GM23338 (cell line): ENCODE measurements at regions not wholly inside any gene's neighbourhood (a gene's known extent, or its start where the extent isn't known, plus 50 kb on each side); places are given as distances from the start of the nearest gene placed in this dataset.

Source experiments
- ATAC-seq: fragments of 200-7000 bp; cut with Tn5 transposase; 3 replicates; pipeline ENCODE4 v1.9.1; 2020
- DNase-seq: peaks from one replicate; pipeline ENCODE4 v3.0.0-alpha.2; 2015; ENCODE audit warnings: low spot score
- H2AFZ ChIP-seq: fragments of 200-600 bp; sonication (generic); 2 replicates; pipeline ENCODE4 v1.8.0; 2016; ENCODE audit warnings: antibody characterized with exemption, mild to moderate bottlenecking, moderate library complexity
- H3F3A ChIP-seq: fragments of 200-600 bp; sonication (generic); replicated peaks from 2 replicates; pipeline ENCODE4 v1.8.0; 2017; ENCODE audit warnings: antibody characterized with exemption, mixed run types, low read depth
- H3K27ac ChIP-seq: fragments of 200-600 bp; sonication (generic); 2 replicates; pipeline ENCODE4 v1.6.1; 2016; ENCODE audit warnings: low read depth
- H3K27me3 ChIP-seq: fragments of 200-600 bp; sonication (generic); 2 replicates; pipeline ENCODE4 v1.8.0; 2016; ENCODE audit warnings: mild to moderate bottlenecking, mixed run types, moderate library complexity; ENCODE audit not compliant: insufficient read depth
- H3K36me3 ChIP-seq: fragments of 200-600 bp; sonication (generic); 2 replicates; pipeline ENCODE4 v1.8.0; 2016; ENCODE audit warnings: mild to moderate bottlenecking; ENCODE audit not compliant: insufficient read depth
- H3K4me1 ChIP-seq: fragments of 200-600 bp; sonication (generic); 2 replicates; pipeline ENCODE4 v1.8.0; 2016; ENCODE audit warnings: mild to moderate bottlenecking, moderate library complexity; ENCODE audit not compliant: insufficient read depth
- H3K4me2 ChIP-seq: fragments of 200-600 bp; sonication (generic); 2 replicates; pipeline ENCODE4 v1.7.1; 2017; ENCODE audit warnings: mixed run types
- H3K4me3 ChIP-seq: fragments of 200-600 bp; sonication (generic); 2 replicates; pipeline ENCODE4 v1.6.1; 2016; ENCODE audit warnings: mixed run types
- H3K79me2 ChIP-seq: fragments of 200-600 bp; sonication (generic); replicated peaks from 2 replicates; pipeline ENCODE4 v1.8.0; 2017; ENCODE audit warnings: mild to moderate bottlenecking; ENCODE audit not compliant: insufficient read depth
- H3K9me2 ChIP-seq: fragments of 200-600 bp; sonication (generic); 2 replicates; pipeline ENCODE4 v1.8.0; 2017; ENCODE audit not compliant: insufficient read depth
- H4K20me1 ChIP-seq: fragments of 200-600 bp; sonication (generic); replicated peaks from 2 replicates; pipeline ENCODE4 v1.8.0; 2017; ENCODE audit warnings: mild to moderate bottlenecking; ENCODE audit not compliant: insufficient read depth
- H3K27ac Mint-ChIP-seq: 2 replicates; pipeline ENCODE4 v1.8.0; 2020; ENCODE audit warnings: inconsistent platforms, mild to moderate bottlenecking, moderate library complexity, mixed read lengths
- H3K27me3 Mint-ChIP-seq: 3 replicates; pipeline ENCODE4 v1.8.0; 2022; ENCODE audit warnings: low read depth, mild to moderate bottlenecking, moderate library complexity, mixed read lengths, inconsistent platforms; ENCODE audit not compliant: insufficient read depth, poor library complexity
- H3K36me3 Mint-ChIP-seq: 3 replicates; pipeline ENCODE4 v1.8.0; 2021; ENCODE audit warnings: low read depth, mild to moderate bottlenecking, inconsistent platforms, moderate library complexity, mixed read lengths
- H3K4me1 Mint-ChIP-seq: 3 replicates; pipeline ENCODE4 v1.8.0; 2020; ENCODE audit warnings: mild to moderate bottlenecking, inconsistent platforms, mixed read lengths
- H3K4me3 Mint-ChIP-seq: 3 replicates; pipeline ENCODE4 v1.8.0; 2021; ENCODE audit warnings: moderate library complexity, mild to moderate bottlenecking, inconsistent platforms, mixed read lengths
- H3K9me3 Mint-ChIP-seq: 3 replicates; pipeline ENCODE4 v1.8.0; 2020; ENCODE audit warnings: moderate library complexity, mild to moderate bottlenecking, inconsistent platforms, mixed read lengths
- EZH2phosphoT487 ChIP-seq: fragments of 200-600 bp; sonication (generic); IDR thresholded peaks from one replicate; pipeline ENCODE4 v1.8.1; 2018; ENCODE audit warnings: antibody characterized with exemption; ENCODE audit not compliant: unreplicated experiment
- JUNB ChIP-seq: IDR thresholded peaks from one replicate; pipeline ENCODE4 v1.6.1; 2016; ENCODE audit warnings: antibody characterized with exemption; ENCODE audit not compliant: unreplicated experiment
- STAT1 ChIP-seq: IDR thresholded peaks from one replicate; pipeline ENCODE4 v1.6.1; 2016; ENCODE audit warnings: antibody characterized with exemption; ENCODE audit not compliant: unreplicated experiment
- ZNF114 ChIP-seq: fragments of 250-450 bp; sonication (Bioruptor Pico); IDR thresholded peaks from 2 replicates; pipeline ENCODE4 v1.5.0; 2020; ENCODE audit warnings: mild to moderate bottlenecking, moderate library complexity
- ZNF331 ChIP-seq: fragments of 250-450 bp; sonication (Bioruptor Pico); IDR thresholded peaks from 2 replicates; pipeline ENCODE4 v1.5.0; 2020; ENCODE audit warnings: low read depth, mild to moderate bottlenecking, moderate library complexity
- TF ChIP-seq, protein P1 (sequence below): fragments of 250-450 bp; sonication (Bioruptor Pico); IDR thresholded peaks from 2 replicates; pipeline ENCODE4 v1.5.0; 2020; ENCODE audit warnings: mild to moderate bottlenecking, moderate library complexity
- TF ChIP-seq, protein P2 (sequence below): IDR thresholded peaks from one replicate; pipeline ENCODE4 v1.6.1; 2018; ENCODE audit warnings: antibody characterized with exemption; ENCODE audit not compliant: unreplicated experiment
- TF ChIP-seq, protein P3 (sequence below): IDR thresholded peaks from 2 replicates; pipeline ENCODE4 v1.6.1; 2016; ENCODE audit warnings: antibody characterized with exemption

DNA sequence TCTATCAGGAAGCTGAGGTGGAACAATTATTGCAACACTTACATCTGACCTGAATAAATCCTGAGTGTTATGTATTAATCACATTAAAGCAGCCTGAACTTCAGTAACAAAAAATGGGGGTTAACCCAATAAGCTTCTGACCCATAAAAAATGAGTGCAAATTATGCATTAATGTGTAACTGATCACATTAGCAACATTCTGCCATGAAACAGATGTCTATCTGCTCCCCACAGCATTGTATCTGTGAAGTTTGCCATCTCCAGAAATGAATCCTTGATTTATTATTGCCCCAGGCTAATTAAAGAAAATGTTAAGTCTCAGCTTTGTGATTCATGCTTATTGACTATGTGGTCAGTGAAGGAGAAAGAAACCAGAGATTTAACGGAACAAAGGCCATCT is 304.9 kb downstream of the PCDH20 start:
- Histone ChIP-seq H3K4me1 (no peaks in the 10 kb centered on the region), H3K4me3 (no peak overlapping the region), H3K4me2 (no peak overlapping the region), H3F3A (no peaks in the 10 kb centered on the region), H2AFZ (no peak overlapping the region), H4K20me1 (no peaks in the 10 kb centered on the region), H3K27ac (no peak overlapping the region), H3K36me3 (peaks cover 9% of the 10 kb centered on the region), H3K9me2 (peaks cover 6% of the 10 kb centered on the region; the same call in 1 of the 2 replicates), H3K79me2 (no peaks in the 10 kb centered on the region), H3K27me3 (no peaks in the 10 kb centered on the region)
- no peak overlapping the region for H3K27ac Mint-ChIP-seq
- H3K4me1 Mint-ChIP-seq: no peaks in the 10 kb centered on the region
- no peak overlapping the region for H3K4me3 Mint-ChIP-seq
- peaks cover 22% of the 10 kb centered on the region for H3K9me3 Mint-ChIP-seq
- DNase-seq (no peak), ATAC-seq (no peak)
- H3K27me3 Mint-ChIP-seq: no peaks in the 10 kb centered on the region
- peaks cover 17% of the 10 kb centered on the region; the same call in 2 of the 3 replicates for H3K36me3 Mint-ChIP-seq
- TF ChIP-seq, protein P1, sequence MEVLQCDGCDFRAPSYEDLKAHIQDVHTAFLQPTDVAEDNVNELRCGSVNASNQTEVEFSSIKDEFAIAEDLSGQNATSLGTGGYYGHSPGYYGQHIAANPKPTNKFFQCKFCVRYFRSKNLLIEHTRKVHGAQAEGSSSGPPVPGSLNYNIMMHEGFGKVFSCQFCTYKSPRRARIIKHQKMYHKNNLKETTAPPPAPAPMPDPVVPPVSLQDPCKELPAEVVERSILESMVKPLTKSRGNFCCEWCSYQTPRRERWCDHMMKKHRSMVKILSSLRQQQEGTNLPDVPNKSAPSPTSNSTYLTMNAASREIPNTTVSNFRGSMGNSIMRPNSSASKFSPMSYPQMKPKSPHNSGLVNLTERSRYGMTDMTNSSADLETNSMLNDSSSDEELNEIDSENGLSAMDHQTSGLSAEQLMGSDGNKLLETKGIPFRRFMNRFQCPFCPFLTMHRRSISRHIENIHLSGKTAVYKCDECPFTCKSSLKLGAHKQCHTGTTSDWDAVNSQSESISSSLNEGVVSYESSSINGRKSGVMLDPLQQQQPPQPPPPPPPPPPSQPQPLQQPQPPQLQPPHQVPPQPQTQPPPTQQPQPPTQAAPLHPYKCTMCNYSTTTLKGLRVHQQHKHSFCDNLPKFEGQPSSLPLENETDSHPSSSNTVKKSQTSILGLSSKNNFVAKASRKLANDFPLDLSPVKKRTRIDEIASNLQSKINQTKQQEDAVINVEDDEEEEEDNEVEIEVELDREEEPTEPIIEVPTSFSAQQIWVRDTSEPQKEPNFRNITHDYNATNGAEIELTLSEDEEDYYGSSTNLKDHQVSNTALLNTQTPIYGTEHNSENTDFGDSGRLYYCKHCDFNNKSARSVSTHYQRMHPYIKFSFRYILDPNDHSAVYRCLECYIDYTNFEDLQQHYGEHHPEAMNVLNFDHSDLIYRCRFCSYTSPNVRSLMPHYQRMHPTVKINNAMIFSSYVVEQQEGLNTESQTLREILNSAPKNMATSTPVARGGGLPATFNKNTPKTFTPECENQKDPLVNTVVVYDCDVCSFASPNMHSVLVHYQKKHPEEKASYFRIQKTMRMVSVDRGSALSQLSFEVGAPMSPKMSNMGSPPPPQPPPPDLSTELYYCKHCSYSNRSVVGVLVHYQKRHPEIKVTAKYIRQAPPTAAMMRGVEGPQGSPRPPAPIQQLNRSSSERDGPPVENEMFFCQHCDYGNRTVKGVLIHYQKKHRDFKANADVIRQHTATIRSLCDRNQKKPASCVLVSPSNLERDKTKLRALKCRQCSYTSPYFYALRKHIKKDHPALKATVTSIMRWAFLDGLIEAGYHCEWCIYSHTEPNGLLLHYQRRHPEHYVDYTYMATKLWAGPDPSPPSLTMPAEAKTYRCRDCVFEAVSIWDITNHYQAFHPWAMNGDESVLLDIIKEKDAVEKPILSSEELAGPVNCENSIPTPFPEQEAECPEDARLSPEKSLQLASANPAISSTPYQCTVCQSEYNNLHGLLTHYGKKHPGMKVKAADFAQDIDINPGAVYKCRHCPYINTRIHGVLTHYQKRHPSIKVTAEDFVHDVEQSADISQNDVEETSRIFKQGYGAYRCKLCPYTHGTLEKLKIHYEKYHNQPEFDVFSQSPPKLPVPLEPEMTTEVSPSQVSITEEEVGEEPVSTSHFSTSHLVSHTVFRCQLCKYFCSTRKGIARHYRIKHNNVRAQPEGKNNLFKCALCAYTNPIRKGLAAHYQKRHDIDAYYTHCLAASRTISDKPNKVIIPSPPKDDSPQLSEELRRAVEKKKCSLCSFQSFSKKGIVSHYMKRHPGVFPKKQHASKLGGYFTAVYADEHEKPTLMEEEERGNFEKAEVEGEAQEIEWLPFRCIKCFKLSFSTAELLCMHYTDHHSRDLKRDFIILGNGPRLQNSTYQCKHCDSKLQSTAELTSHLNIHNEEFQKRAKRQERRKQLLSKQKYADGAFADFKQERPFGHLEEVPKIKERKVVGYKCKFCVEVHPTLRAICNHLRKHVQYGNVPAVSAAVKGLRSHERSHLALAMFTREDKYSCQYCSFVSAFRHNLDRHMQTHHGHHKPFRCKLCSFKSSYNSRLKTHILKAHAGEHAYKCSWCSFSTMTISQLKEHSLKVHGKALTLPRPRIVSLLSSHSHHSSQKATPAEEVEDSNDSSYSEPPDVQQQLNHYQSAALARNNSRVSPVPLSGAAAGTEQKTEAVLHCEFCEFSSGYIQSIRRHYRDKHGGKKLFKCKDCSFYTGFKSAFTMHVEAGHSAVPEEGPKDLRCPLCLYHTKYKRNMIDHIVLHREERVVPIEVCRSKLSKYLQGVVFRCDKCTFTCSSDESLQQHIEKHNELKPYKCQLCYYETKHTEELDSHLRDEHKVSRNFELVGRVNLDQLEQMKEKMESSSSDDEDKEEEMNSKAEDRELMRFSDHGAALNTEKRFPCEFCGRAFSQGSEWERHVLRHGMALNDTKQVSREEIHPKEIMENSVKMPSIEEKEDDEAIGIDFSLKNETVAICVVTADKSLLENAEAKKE (CRISPR knock-in tag): no peak

DNA sequence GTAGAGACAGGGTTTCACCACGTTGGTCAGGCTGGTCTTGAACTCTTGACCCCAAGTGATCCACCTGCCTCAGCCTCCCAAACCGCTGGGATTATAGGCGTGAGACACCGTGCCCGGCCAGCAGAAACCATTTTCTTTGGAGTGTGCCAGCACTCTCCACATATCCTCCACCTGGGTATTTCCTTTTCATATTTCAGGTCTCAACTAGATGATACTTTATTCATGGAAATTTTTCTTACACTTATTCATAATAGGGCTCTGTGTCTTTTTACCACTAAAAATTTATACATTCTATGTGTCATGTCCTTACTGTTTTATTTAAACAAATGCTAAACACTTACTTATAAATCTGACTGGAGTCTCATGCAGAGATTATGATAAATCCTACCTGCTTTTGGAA is 305.9 kb downstream of the PCDH20 start:
- Histone ChIP-seq H3K27ac (no peak overlapping the region), H3K9me2 (peaks cover 6% of the 10 kb centered on the region; the same call in 1 of the 2 replicates), H3K4me2 (no peak overlapping the region), H3F3A (no peaks in the 10 kb centered on the region), H4K20me1 (no peaks in the 10 kb centered on the region), H3K4me3 (no peak overlapping the region), H3K4me1 (no peaks in the 10 kb centered on the region), H3K36me3 (peaks cover 7% of the 10 kb centered on the region), H3K27me3 (no peaks in the 10 kb centered on the region), H2AFZ (no peak overlapping the region), H3K79me2 (no peaks in the 10 kb centered on the region)
- Mint-ChIP-seq H3K4me3 (no peak overlapping the region), H3K9me3 (peaks cover 16% of the 10 kb centered on the region), H3K36me3 (peaks cover 11% of the 10 kb centered on the region; the same call in 2 of the 3 replicates), H3K4me1 (no peaks in the 10 kb centered on the region), H3K27ac (no peak overlapping the region), H3K27me3 (no peaks in the 10 kb centered on the region)
- no peak for DNase-seq
- ATAC-seq: no peak
- no peak for TF ChIP-seq EZH2phosphoT487
- no peak for TF ChIP-seq ZNF331 (CRISPR knock-in tag)
- TF ChIP-seq, protein P2, sequence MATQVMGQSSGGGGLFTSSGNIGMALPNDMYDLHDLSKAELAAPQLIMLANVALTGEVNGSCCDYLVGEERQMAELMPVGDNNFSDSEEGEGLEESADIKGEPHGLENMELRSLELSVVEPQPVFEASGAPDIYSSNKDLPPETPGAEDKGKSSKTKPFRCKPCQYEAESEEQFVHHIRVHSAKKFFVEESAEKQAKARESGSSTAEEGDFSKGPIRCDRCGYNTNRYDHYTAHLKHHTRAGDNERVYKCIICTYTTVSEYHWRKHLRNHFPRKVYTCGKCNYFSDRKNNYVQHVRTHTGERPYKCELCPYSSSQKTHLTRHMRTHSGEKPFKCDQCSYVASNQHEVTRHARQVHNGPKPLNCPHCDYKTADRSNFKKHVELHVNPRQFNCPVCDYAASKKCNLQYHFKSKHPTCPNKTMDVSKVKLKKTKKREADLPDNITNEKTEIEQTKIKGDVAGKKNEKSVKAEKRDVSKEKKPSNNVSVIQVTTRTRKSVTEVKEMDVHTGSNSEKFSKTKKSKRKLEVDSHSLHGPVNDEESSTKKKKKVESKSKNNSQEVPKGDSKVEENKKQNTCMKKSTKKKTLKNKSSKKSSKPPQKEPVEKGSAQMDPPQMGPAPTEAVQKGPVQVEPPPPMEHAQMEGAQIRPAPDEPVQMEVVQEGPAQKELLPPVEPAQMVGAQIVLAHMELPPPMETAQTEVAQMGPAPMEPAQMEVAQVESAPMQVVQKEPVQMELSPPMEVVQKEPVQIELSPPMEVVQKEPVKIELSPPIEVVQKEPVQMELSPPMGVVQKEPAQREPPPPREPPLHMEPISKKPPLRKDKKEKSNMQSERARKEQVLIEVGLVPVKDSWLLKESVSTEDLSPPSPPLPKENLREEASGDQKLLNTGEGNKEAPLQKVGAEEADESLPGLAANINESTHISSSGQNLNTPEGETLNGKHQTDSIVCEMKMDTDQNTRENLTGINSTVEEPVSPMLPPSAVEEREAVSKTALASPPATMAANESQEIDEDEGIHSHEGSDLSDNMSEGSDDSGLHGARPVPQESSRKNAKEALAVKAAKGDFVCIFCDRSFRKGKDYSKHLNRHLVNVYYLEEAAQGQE: no peak
- TF ChIP-seq ZNF114 (CRISPR knock-in tag): no peak
- TF ChIP-seq, protein P3, sequence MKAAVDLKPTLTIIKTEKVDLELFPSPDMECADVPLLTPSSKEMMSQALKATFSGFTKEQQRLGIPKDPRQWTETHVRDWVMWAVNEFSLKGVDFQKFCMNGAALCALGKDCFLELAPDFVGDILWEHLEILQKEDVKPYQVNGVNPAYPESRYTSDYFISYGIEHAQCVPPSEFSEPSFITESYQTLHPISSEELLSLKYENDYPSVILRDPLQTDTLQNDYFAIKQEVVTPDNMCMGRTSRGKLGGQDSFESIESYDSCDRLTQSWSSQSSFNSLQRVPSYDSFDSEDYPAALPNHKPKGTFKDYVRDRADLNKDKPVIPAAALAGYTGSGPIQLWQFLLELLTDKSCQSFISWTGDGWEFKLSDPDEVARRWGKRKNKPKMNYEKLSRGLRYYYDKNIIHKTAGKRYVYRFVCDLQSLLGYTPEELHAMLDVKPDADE: no peak
- TF ChIP-seq JUNB: no peak
- TF ChIP-seq STAT1: no peak
